ENCODE measurements at regions not wholly inside any gene's neighbourhood (a gene's known extent, or its start where the extent isn't known, plus 50 kb on each side); places are given as distances from the start of the nearest gene placed in this dataset.

DNA sequence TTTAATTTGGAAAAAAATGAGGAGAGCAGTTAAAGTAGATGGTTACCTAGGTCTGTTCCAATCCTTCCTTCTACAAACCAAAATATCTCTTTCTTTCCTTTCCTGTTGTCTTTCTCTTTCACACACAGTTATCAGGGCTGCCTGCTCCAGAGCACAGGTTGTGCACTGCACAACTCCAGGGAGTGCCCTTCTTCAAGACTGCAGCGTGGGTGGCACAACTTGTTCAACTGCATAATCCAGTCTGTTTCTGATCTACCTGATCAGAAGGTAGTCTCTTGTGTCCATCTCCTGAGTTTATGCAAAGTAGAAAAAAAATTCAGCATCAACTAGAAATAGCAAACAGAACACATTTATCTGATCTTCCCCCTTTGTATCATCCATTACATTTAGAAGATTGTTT lies 78.1 kb upstream of the COL13A1 start (continued):
- TF ChIP-seq, protein P1, sequence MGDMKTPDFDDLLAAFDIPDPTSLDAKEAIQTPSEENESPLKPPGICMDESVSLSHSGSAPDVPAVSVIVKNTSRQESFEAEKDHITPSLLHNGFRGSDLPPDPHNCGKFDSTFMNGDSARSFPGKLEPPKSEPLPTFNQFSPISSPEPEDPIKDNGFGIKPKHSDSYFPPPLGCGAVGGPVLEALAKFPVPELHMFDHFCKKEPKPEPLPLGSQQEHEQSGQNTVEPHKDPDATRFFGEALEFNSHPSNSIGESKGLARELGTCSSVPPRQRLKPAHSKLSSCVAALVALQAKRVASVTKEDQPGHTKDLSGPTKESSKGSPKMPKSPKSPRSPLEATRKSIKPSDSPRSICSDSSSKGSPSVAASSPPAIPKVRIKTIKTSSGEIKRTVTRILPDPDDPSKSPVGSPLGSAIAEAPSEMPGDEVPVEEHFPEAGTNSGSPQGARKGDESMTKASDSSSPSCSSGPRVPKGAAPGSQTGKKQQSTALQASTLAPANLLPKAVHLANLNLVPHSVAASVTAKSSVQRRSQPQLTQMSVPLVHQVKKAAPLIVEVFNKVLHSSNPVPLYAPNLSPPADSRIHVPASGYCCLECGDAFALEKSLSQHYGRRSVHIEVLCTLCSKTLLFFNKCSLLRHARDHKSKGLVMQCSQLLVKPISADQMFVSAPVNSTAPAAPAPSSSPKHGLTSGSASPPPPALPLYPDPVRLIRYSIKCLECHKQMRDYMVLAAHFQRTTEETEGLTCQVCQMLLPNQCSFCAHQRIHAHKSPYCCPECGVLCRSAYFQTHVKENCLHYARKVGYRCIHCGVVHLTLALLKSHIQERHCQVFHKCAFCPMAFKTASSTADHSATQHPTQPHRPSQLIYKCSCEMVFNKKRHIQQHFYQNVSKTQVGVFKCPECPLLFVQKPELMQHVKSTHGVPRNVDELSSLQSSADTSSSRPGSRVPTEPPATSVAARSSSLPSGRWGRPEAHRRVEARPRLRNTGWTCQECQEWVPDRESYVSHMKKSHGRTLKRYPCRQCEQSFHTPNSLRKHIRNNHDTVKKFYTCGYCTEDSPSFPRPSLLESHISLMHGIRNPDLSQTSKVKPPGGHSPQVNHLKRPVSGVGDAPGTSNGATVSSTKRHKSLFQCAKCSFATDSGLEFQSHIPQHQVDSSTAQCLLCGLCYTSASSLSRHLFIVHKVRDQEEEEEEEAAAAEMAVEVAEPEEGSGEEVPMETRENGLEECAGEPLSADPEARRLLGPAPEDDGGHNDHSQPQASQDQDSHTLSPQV (IDR thresholded peaks at IDR 0.05): no peak
- TF ChIP-seq ZSCAN29 (IDR thresholded peaks at IDR 0.05) (no peak), BRCA1 (IDR thresholded peaks at IDR 0.05; ENCODE audit: low read depth, low read length) (no peak), SMC3 (IDR thresholded peaks at IDR 0.05; ENCODE audit: borderline replicate concordance, low read length) (no peak), RELA (IDR thresholded peaks at IDR 0.05; ENCODE audit: borderline replicate concordance, partially characterized antibody) (no peak), SRF (IDR thresholded peaks at IDR 0.05; ENCODE audit: low read depth in 2 of 2, low read length in 2 of 2) (no peak), TCF12 (IDR thresholded peaks at IDR 0.05; ENCODE audit: low read depth, low read length) (no peak)
- TF ChIP-seq, protein P2, sequence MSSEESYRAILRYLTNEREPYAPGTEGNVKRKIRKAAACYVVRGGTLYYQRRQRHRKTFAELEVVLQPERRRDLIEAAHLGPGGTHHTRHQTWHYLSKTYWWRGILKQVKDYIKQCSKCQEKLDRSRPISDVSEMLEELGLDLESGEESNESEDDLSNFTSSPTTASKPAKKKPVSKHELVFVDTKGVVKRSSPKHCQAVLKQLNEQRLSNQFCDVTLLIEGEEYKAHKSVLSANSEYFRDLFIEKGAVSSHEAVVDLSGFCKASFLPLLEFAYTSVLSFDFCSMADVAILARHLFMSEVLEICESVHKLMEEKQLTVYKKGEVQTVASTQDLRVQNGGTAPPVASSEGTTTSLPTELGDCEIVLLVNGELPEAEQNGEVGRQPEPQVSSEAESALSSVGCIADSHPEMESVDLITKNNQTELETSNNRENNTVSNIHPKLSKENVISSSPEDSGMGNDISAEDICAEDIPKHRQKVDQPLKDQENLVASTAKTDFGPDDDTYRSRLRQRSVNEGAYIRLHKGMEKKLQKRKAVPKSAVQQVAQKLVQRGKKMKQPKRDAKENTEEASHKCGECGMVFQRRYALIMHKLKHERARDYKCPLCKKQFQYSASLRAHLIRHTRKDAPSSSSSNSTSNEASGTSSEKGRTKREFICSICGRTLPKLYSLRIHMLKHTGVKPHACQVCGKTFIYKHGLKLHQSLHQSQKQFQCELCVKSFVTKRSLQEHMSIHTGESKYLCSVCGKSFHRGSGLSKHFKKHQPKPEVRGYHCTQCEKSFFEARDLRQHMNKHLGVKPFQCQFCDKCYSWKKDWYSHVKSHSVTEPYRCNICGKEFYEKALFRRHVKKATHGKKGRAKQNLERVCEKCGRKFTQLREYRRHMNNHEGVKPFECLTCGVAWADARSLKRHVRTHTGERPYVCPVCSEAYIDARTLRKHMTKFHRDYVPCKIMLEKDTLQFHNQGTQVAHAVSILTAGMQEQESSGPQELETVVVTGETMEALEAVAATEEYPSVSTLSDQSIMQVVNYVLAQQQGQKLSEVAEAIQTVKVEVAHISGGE (CRISPR knock-in tag; IDR thresholded peaks at IDR 0.05): no peak
- TF ChIP-seq, protein P3, sequence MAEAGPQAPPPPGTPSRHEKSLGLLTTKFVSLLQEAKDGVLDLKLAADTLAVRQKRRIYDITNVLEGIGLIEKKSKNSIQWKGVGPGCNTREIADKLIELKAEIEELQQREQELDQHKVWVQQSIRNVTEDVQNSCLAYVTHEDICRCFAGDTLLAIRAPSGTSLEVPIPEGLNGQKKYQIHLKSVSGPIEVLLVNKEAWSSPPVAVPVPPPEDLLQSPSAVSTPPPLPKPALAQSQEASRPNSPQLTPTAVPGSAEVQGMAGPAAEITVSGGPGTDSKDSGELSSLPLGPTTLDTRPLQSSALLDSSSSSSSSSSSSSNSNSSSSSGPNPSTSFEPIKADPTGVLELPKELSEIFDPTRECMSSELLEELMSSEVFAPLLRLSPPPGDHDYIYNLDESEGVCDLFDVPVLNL (IDR thresholded peaks at IDR 0.05; ENCODE audit: low read depth, low read length): no peak
